B cell (primary cell): ENCODE measurements at regions not wholly inside any gene's neighbourhood (a gene's known extent, or its start where the extent isn't known, plus 50 kb on each side); places are given as distances from the start of the nearest gene placed in this dataset.

Experiments used
- ATAC-seq: fragments of 200-7000 bp; cut with Tn5 transposase; one replicate; pipeline ENCODE4 v1.10.0; 2021; ENCODE audit warnings: low read depth, mild to moderate bottlenecking, moderate number of reproducible peaks, moderate library complexity
- CTCF ChIA-PET: fragments of 350-600 bp; sonication (Branson Sonifier 250); formaldehyde crosslinking; loops from one replicate; lab custom pipeline; 2021; ENCODE audit warnings: antibody characterized with exemption, inconsistent platforms; lab: Charles Lee
- POLR2A ChIA-PET: fragments of 350-600 bp; sonication (Branson Sonifier 250); formaldehyde crosslinking; loops from one replicate; lab custom pipeline; 2021; ENCODE audit warnings: antibody characterized with exemption; lab: Charles Lee
- DNase-seq: peaks from one replicate; pipeline ENCODE4 v3.0.0; 2013
- H2AFZ ChIP-seq: 2 replicates; pipeline ENCODE4 v1.6.1; 2012; ENCODE audit warnings: mild to moderate bottlenecking, low read depth, low read length; ENCODE audit not compliant: insufficient read depth, poor library complexity, severe bottlenecking
- H3K27ac ChIP-seq, 2 donors: 1 replicate in 1 of 2; 2 replicates in 1 of 2; pipeline ENCODE4 v1.5.1; 2012 to 2013; ENCODE audit warnings: low read length in 2 of 2, mild to moderate bottlenecking in 2 of 2, moderate library complexity in 1 of 2
- H3K27me3 ChIP-seq, 4 experiments: fragments of 200-600 bp in 1 of 4; sonication (generic) in 1 of 4; replicated peaks in 1 of 4; 1 replicate in 2 of 4; 2 replicates in 2 of 4; pipeline versions ENCODE4 v1.6.1 to v1.7.0; 2013 to 2016; ENCODE audit warnings: low read length in 3 of 4, mild to moderate bottlenecking in 2 of 4, mixed read lengths in 1 of 4, moderate library complexity in 1 of 4; ENCODE audit not compliant: insufficient read depth in 4 of 4, control insufficient read depth in 3 of 4; ENCODE audit errors: control extremely low read depth in 1 of 4
- H3K36me3 ChIP-seq, 2 experiments: replicated peaks in 1 of 2; 1 replicate in 1 of 2; 2 replicates in 1 of 2; pipeline versions ENCODE4 v1.6.1 to v1.7.1; 2013; ENCODE audit warnings: low read length in 1 of 2; ENCODE audit not compliant: insufficient read depth in 2 of 2, control insufficient read depth in 1 of 2; ENCODE audit errors: control extremely low read depth in 1 of 2, extremely low read depth in 1 of 2
- H3K4me1 ChIP-seq, 2 donors: fragments of 200-600 bp in 1 of 2; sonication (generic) in 1 of 2; 1 replicate in 1 of 2; 2 replicates in 1 of 2; pipeline versions ENCODE4 v1.5.1 to v1.6.1; 2013 to 2017; ENCODE audit warnings: low read length in 2 of 2; ENCODE audit not compliant: control insufficient read depth in 2 of 2, insufficient read depth in 2 of 2
- H3K4me2 ChIP-seq: replicated peaks from 2 replicates; pipeline ENCODE3; 2012; ENCODE audit warnings: mild to moderate bottlenecking, low read depth, low read length; ENCODE audit not compliant: poor library complexity, severe bottlenecking
- H3K4me3 ChIP-seq, 5 experiments: fragments of 200-600 bp in 1 of 5; sonication (generic) in 1 of 5; 1 replicate in 3 of 5; 2 replicates in 2 of 5; pipeline versions ENCODE4 v1.5.1 to v1.7.0; 2011 to 2016; ENCODE audit warnings: low read length in 4 of 5, mild to moderate bottlenecking in 4 of 5, low read depth in 2 of 5, control low read depth in 1 of 5, moderate library complexity in 1 of 5; ENCODE audit not compliant: insufficient read depth in 1 of 5; ENCODE audit errors: control extremely low read depth in 1 of 5, extremely low read depth in 1 of 5
- H3K79me2 ChIP-seq: fragments of 200-600 bp; sonication (generic); one replicate; pipeline ENCODE4 v1.6.0; 2016; ENCODE audit warnings: low read length; ENCODE audit not compliant: control insufficient read depth, insufficient read depth
- H3K9ac ChIP-seq: fragments of 200-600 bp; sonication (generic); 2 replicates; pipeline ENCODE4 v1.6.1; 2017; ENCODE audit warnings: mild to moderate bottlenecking, low read length, moderate library complexity
- H3K9me3 ChIP-seq, 3 donors: one replicate each; pipeline versions ENCODE4 v1.6.1 to v1.7.1; 2013; ENCODE audit warnings: low read length in 2 of 3; ENCODE audit not compliant: control insufficient read depth in 2 of 3, insufficient read depth in 1 of 3; ENCODE audit errors: control extremely low read depth in 1 of 3
- H4K20me1 ChIP-seq: 2 replicates; pipeline ENCODE4 v1.6.0; 2012; ENCODE audit warnings: mild to moderate bottlenecking, low read length; ENCODE audit not compliant: insufficient read depth, control insufficient read depth, poor library complexity, severe bottlenecking
- H3K27ac Mint-ChIP-seq: one replicate; pipeline ENCODE4 v1.8.0; 2021; ENCODE audit warnings: mixed read lengths
- H3K27me3 Mint-ChIP-seq: one replicate; pipeline ENCODE4 v1.8.0; 2021; ENCODE audit warnings: mixed read lengths
- H3K4me1 Mint-ChIP-seq: one replicate; pipeline ENCODE4 v1.8.0; 2021; ENCODE audit warnings: mixed read lengths
- H3K4me3 Mint-ChIP-seq: one replicate; pipeline ENCODE4 v1.8.0; 2021; ENCODE audit warnings: mixed read lengths
- H3K9me3 Mint-ChIP-seq: one replicate; pipeline ENCODE4 v1.8.0; 2022; ENCODE audit warnings: mixed read lengths; ENCODE audit not compliant: insufficient read depth
- CTCF ChIP-seq: fragments of 200-600 bp; IDR thresholded peaks from one replicate; pipeline ENCODE4 v1.8.0; 2022; ENCODE audit warnings: antibody characterized with exemption, mild to moderate bottlenecking
- EZH2 ChIP-seq: IDR thresholded peaks from 2 replicates; pipeline ENCODE4 v1.6.1; 2012; ENCODE audit warnings: borderline replicate concordance, low read depth, mild to moderate bottlenecking, moderate library complexity, low read length; ENCODE audit not compliant: insufficient read depth, poor library complexity, severe bottlenecking
- WGBS: methylation state at CpG from one replicate; pipeline ENCODE4 v1.1.5; 2013; ENCODE audit warnings: missing lambda C conversion rate; ENCODE audit not compliant: insufficient coverage; 5-methylcytosine and 5-hydroxymethylcytosine counted together
- intact Hi-C: fragments of 100-400 bp; cut with micrococcal nuclease; formaldehyde crosslinking; loops from one replicate; pipeline ENCODE4 v1.10.0; 2022

GRCh38 chr17:77371117-77371887 is 230.5 kb downstream of the SEC14L1 start:
- H3K27me3 Mint-ChIP-seq, result no peaks in the 10 kb centered on the region
- H3K4me1 Mint-ChIP-seq, result peaks cover 42% of the 10 kb centered on the region
- ChIA-PET POLR2A (no interaction called here), CTCF (interaction anchor here (1.6 kb wide), 1 partner anchor 12 kb away, joined by 3 read pairs; no protein-coding TSS in a partner anchor)
- no peak overlapping the region for H3K4me3 ChIP-seq
- no peaks in the 10 kb centered on the region for H3K9me3 Mint-ChIP-seq
- H3K36me3 ChIP-seq, result no peaks in the 10 kb centered on the region
- no peak for ATAC-seq
- no peaks in the 10 kb centered on the region for H3K27me3 ChIP-seq
- TF ChIP-seq EZH2 (no peak), CTCF (no peak)
- H2AFZ ChIP-seq, result no peak overlapping the region
- no peak for DNase-seq
- H3K79me2 ChIP-seq, result peaks cover 30% of the 10 kb centered on the region
- H3K27ac Mint-ChIP-seq, result no peak overlapping the region
- 56% methylated on average over 20 of the region's 20 CpGs for WGBS
- H4K20me1 ChIP-seq, result no peaks in the 10 kb centered on the region
- H3K4me2 ChIP-seq, result no peak overlapping the region
- H3K9ac ChIP-seq, result no peak overlapping the region
- no peak overlapping the region for H3K27ac ChIP-seq
- intact Hi-C loops, result loop anchor here (5.0 kb wide), 1 partner anchor 284 kb away; no protein-coding TSS in a partner anchor
- peaks cover 38 to 55% of the 10 kb centered on the region in 2 donors for H3K4me1 ChIP-seq
- H3K9me3 ChIP-seq, result no peaks in the 10 kb centered on the region
- H3K4me3 Mint-ChIP-seq, result peak overlapping the region; percentile 74

- ATAC-seq, result no peak
- TF ChIP-seq EZH2 (no peak), CTCF (no peak)
- DNase-seq, result no peak
- Histone ChIP-seq H3K27ac (no peak overlapping the region), H3K9ac (no peak overlapping the region), H3K4me1 (peaks cover 33 to 54% of the 10 kb centered on the region in 2 donors), H3K27me3 (no peaks in the 10 kb centered on the region), H2AFZ (peak overlapping the region; percentile 68), H3K9me3 (no peaks in the 10 kb centered on the region), H3K4me2 (peak overlapping the region; percentile 99), H3K36me3 (no peaks in the 10 kb centered on the region), H4K20me1 (no peaks in the 10 kb centered on the region), H3K4me3 (no peak overlapping the region), H3K79me2 (peaks cover 33% of the 10 kb centered on the region)
- ChIA-PET CTCF (interaction anchor here (1.2 to 1.6 kb wide), 2 partner anchors 12 to 28 kb away, joined by 3 to 4 read pairs; no protein-coding TSS in a partner anchor), POLR2A (no interaction called here)
- Mint-ChIP-seq H3K27me3 (no peaks in the 10 kb centered on the region), H3K4me1 (peaks cover 41% of the 10 kb centered on the region), H3K4me3 (peak overlapping the region; percentile 74), H3K27ac (peak overlapping the region; percentile 26), H3K9me3 (no peaks in the 10 kb centered on the region)
- intact Hi-C loops, result loop anchor here (5.0 kb wide), 1 partner anchor 285 kb away; no protein-coding TSS in a partner anchor
- WGBS, result 87% methylated on average over 12 of the region's 16 CpGs
Observed at GRCh38 chr17:77371888-77372443, 231.2 kb downstream of the SEC14L1 start.
